HG03469 (cell line): ENCODE measurements at regions not wholly inside any gene's neighbourhood (a gene's known extent, or its start where the extent isn't known, plus 50 kb on each side); places are given as distances from the start of the nearest gene placed in this dataset.
"Not testable (repeated sequence)": the region's sequence is repeated elsewhere in the genome, so short reads cannot be mapped to it uniquely, and the experiment has no call there.

Source experiments
- ATAC-seq: cut with Tn5 transposase; IDR thresholded peaks from one replicate; pipeline ENCODE4 v1.9.1; 2021; ENCODE audit warnings: mild to moderate bottlenecking, moderate library complexity, moderate number of reproducible peaks; ENCODE audit not compliant: unreplicated experiment

GRCh38 chr2:53067533-53067932, 700.1 kb upstream of the CHAC2 start:
- ATAC-seq, result no peak

- no peak for ATAC-seq
Observed at GRCh38 chr2:53067056-53067455, 700.5 kb upstream of the CHAC2 start.

- no peak for ATAC-seq
Observed at GRCh38 chr2:53064154-53064553, 703.5 kb upstream of the CHAC2 start.

- ATAC-seq, result no peak
Observed at GRCh38 chr2:53058526-53058925, 709.1 kb upstream of the CHAC2 start.

GRCh38 chr2:53053937-53054336, 713.7 kb upstream of the CHAC2 start:
- no peak for ATAC-seq

- ATAC-seq, result no peak
Observed at GRCh38 chr2:53051157-53051556, 716.4 kb upstream of the CHAC2 start.

GRCh38 chr2:53040536-53041229, 726.9 kb upstream of the CHAC2 start:
- no peak for ATAC-seq

GRCh38 chr2:53036196-53036595, 731.4 kb upstream of the CHAC2 start:
- no peak for ATAC-seq

GRCh38 chr2:53035153-53035552, 732.5 kb upstream of the CHAC2 start:
- ATAC-seq, result no peak

- no peak for ATAC-seq
Observed at GRCh38 chr2:53033411-53033810, 734.2 kb upstream of the CHAC2 start.

GRCh38 chr2:53028746-53029423, 738.7 kb upstream of the CHAC2 start:
- ATAC-seq, result no peak

- ATAC-seq, result no peak
Observed at GRCh38 chr2:53028225-53028624, 739.4 kb upstream of the CHAC2 start.

- ATAC-seq, result not testable (repeated sequence)
Observed at GRCh38 chr2:53022248-53022647, 745.4 kb upstream of the CHAC2 start.

GRCh38 chr2:53021828-53022227, 745.8 kb upstream of the CHAC2 start:
- ATAC-seq, result no peak

GRCh38 chr2:53021292-53021691, 746.3 kb upstream of the CHAC2 start:
- ATAC-seq, result no peak

- no peak for ATAC-seq
Observed at GRCh38 chr2:53018825-53019425, 748.7 kb upstream of the CHAC2 start.

GRCh38 chr2:53006980-53007379, 760.6 kb upstream of the CHAC2 start:
- ATAC-seq, result no peak

GRCh38 chr2:53004413-53004812, 763.2 kb upstream of the CHAC2 start:
- no peak for ATAC-seq

- ATAC-seq, result no peak
Observed at GRCh38 chr2:52995424-52995823, 772.2 kb upstream of the CHAC2 start.

- ATAC-seq, result no peak
Observed at GRCh38 chr2:52976143-52976949, 791.3 kb upstream of the CHAC2 start.

GRCh38 chr2:52974127-52974526, 793.5 kb upstream of the CHAC2 start:
- no peak for ATAC-seq
